ENCODE measurements at regions not wholly inside any gene's neighbourhood (a gene's known extent, or its start where the extent isn't known, plus 50 kb on each side); places are given as distances from the start of the nearest gene placed in this dataset.

- no peak for TF ChIP-seq PML (IDR thresholded peaks at IDR 0.05; ENCODE audit: low read length)
- no peak for TF ChIP-seq ZZZ3 (IDR thresholded peaks at IDR 0.05; ENCODE audit: control insufficient read depth, insufficient read length, low read depth)
- no peak for TF ChIP-seq SIN3A (IDR thresholded peaks at IDR 0.05; ENCODE audit: low read depth, low read length)
Measured at GRCh38 chr2:191740759-191741158, 62.8 kb downstream of the NABP1 start (continued).

DNA sequence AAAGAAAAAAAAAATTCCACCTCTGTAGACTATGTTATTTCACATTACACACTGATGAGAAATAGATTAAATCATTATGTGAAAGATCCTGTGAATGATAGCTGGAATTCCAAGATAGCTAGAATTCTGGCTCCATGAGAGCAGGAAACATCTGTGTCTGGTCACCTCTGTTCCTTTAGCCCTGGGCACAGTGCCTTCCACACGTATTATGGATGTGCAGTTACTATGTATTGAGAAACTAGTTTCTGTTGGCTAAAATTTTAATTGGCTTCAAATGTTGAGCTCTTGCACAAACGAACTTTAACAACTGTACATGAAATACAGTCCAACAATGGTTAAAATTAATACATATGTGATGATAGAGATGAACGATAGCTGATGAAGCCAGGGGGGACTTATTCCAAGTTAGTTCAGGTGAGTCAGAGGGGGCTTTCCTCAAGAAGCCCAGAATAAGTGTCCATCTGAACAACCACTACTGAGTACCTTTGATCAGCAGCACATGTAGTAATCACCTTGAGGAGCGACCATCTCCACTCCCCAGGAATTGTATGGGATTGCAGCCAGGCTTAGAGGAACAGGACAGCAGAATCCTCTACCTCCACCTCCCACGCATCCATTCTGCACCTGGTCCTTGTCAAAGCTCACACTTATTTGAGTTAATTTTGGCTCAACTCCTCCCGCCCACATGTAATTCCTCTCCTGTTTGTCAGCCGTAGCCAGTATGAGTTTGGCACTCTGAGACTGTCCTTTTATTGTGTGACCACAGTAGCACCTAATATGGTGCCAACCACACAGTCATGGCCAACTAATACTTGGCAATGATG is 68.6 kb downstream of the NABP1 start:
- SMC1A ChIA-PET (ENCODE audit: uncharacterized antibody, unreplicated experiment) = interaction anchor here (0.8 to 3.0 kb wide), 7 partner anchors 11 to 177 kb away, joined by 3 to 14 read pairs (median 4); no protein-coding TSS in a partner anchor
- H3K36me3 ChIP-seq (ENCODE audit: control insufficient read depth in 2 of 2, insufficient read depth in 2 of 2, low read length in 1 of 2) = no peaks in the 10 kb centered on the region
- no TSS peak for BruUV-seq (replicated peaks)
- H3K9ac ChIP-seq (ENCODE audit: control insufficient read depth, insufficient read depth, low read length) = no peak overlapping the region
- H3K27ac ChIP-seq (ENCODE audit: control insufficient read depth, insufficient read depth) = no peak overlapping the region
- H3K79me2 ChIP-seq (ENCODE audit: control insufficient read depth, insufficient read depth, low read length) = no peaks in the 10 kb centered on the region
- POLR2A ChIA-PET = no interaction called here
- intact Hi-C loops (cut with micrococcal nuclease; ENCODE audit: unreplicated experiment) (no loop called here), in situ Hi-C loops (cut with MboI) (no loop called here)
- no peak for TF ChIP-seq ZBED1 (IDR thresholded peaks at IDR 0.05; ENCODE audit: borderline replicate concordance)
- no peak for TF ChIP-seq ZNF207 (IDR thresholded peaks at IDR 0.05; ENCODE audit: borderline replicate concordance)
- TF ChIP-seq, protein P1, sequence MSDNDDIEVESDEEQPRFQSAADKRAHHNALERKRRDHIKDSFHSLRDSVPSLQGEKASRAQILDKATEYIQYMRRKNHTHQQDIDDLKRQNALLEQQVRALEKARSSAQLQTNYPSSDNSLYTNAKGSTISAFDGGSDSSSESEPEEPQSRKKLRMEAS (IDR thresholded peaks at IDR 0.05; ENCODE audit: low read depth, low read length) = no peak
- no peak for TF ChIP-seq ZNF592 (IDR thresholded peaks at IDR 0.05)
- RAD21 ChIA-PET (ENCODE audit: unreplicated experiment) = no interaction called here
- FAIRE-seq (no peak), ATAC-seq (no peak), DNase-seq (ENCODE audit: low read depth, low spot score) (no peak)
- H4K20me1 ChIP-seq (ENCODE audit: control insufficient read depth, insufficient read depth) = no peaks in the 10 kb centered on the region
- H3K4me3 ChIP-seq = no peak overlapping the region
- CTCF ChIA-PET = interaction anchor here (0.8 to 1.8 kb wide), 4 partner anchors 11 to 31 kb away, joined by 3 to 10 read pairs (median 5); no protein-coding TSS in a partner anchor
- WGBS (ENCODE audit: insufficient coverage, insufficient replicate concordance, low lambda C conversion rate, missing lambda C conversion rate) = 69% methylated on average over 7 of the region's 7 CpGs
- peaks cover 10% of the 10 kb centered on the region for H3K4me1 ChIP-seq (ENCODE audit: control insufficient read depth, insufficient read depth, low read length)
- H3K9me3 ChIP-seq (replicated peaks; ENCODE audit: control insufficient read depth, insufficient read depth, low read length) = no peaks in the 10 kb centered on the region
- H3K27me3 ChIP-seq (replicated peaks in 1 of 2; ENCODE audit: control insufficient read depth in 2 of 2, insufficient read depth in 2 of 2, low read length in 1 of 2) = no peaks in the 10 kb centered on the region
- H3K4me2 ChIP-seq (ENCODE audit: control insufficient read depth, insufficient read depth) = no peak overlapping the region
- H2AFZ ChIP-seq (ENCODE audit: control insufficient read depth, low read depth, low read length) = no peak overlapping the region
